NCI-H2029 (cell line): ENCODE measurements at regions not wholly inside any gene's neighbourhood (a gene's known extent, or its start where the extent isn't known, plus 50 kb on each side); places are given as distances from the start of the nearest gene placed in this dataset.
"Not testable (repeated sequence)": the region's sequence is repeated elsewhere in the genome, so short reads cannot be mapped to it uniquely, and the experiment has no call there.

Source experiments
- DNase-seq: peaks from one replicate; lab custom pipeline; 2025; lab: John Stamatoyannopoulos, UW

- DNase-seq = no peak
Observed at GRCh38 chr14:87309557-87309956, 683.4 kb downstream of the GALC start.

GRCh38 chr14:87306409-87307168, 686.4 kb downstream of the GALC start:
- no peak for DNase-seq

DNA sequence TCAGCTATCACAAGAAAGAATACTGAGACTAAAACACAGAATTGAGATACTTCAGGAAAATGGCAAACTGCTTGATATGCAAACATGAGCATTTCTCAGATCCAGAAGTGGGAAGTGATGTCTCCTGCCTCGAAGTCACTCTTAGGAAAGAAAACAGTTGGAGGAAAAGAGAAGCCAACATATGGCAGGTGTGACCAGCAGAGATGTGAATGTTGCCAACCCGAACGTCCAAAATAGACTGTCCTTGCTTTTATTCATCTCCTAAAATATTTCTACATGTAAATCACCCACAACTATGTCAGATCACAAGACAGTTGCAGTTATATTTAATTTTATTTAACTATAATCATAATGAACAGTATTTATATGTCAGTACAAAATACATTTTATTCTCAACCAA, 687.6 kb downstream of the GALC start:
- no peak for DNase-seq

DNA sequence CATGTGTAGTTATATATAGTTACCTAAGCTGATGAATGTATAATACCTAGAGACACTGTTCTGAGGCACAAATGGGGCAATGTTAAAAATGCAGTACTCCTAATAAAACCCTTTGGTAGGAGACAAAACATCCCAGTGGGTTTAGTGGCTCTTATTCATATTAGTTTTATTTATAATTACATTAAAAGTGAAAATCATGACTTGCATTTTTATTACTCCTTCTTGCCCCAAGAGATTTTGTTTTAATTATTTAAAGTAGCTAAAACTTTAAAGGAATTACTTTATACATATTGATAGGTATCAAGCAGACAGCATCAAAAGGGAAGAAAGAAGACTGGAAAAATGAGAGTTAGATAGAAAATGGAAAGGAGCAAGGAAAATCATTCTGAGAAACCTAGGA, 688.6 kb downstream of the GALC start:
- DNase-seq = no peak

- no peak for DNase-seq
Observed at GRCh38 chr14:87286826-87287225, 706.2 kb downstream of the GALC start.

- DNase-seq = no peak
Observed at GRCh38 chr14:87286191-87286590, 706.8 kb downstream of the GALC start.

- DNase-seq = no peak
Observed at GRCh38 chr14:87285506-87285905, 707.5 kb downstream of the GALC start.

DNA sequence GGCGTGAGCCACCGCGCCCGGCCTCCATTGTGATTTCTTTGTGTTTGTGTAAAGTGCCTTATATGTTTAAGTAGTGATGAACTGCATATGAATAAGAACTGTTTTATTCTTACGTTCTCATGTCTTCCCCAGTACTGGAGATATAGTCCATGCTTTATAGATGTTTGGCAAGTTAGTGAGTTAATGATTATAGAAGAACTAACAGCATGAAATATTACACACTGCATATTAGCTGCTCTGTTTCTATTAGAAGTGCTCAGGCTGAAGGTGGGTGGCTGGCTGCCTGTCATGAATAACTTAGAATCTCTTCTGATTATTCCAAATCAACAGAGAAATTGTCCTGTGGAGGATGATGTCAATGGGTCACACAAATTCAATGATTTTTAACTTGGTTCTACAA, 709.4 kb downstream of the GALC start:
- no peak for DNase-seq

DNA sequence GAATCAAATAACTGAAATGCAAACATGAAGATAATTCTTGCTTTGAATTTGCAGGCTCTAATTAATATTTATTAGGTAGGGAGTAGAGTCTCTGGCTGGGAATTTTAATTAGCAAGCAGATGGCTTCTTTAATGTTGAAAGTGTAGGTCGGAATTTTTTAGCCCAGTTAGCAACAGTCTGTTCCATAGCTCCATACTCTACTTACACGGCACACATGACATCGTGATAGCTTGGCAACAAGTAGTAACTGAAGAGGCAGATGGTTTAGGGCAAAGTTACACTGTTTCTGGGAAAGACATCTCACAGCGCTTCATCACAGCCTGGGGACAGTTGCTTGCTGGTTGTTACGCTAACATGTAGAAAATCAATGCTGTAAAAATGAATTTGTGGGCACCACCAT, 710.7 kb downstream of the GALC start:
- DNase-seq = no peak

DNA sequence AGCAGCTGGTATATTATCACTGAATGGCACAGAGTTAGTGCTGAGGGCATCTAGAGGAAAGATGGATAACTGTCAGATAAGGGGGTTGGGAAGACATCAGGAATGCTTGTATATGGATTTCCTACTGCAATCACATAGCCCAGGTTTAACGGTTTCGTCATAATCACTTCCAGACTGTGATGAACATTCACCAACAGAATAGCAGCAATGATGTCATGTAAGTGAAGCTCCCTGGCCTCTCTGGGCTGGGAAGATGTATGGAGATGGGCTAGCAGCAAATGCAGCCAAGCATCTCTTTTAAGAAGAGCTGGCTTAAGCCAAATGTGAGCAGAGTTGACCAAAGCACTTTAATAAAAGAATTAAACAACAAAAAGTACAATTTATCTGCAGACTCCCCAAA, 714.6 kb downstream of the GALC start:
- DNase-seq = no peak

DNA sequence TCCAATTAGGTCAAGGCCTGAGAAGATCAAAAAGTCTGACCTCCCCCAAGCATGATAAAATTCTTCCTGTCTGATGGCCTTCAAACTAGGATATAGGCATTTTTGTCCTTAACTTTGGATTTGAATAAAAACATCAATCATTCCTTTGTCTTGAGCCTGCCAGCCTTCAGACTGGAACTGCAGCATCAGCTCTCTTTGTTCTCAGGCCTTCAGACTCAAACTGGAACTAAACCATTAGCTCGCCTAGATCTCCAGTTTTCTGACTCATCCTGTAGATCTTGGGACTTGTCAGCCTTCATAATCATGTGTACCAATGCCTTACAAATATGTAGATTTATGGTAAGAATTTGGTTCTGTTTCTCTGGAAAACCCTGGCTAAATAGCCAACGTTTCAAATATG, 721.7 kb downstream of the GALC start:
- no peak for DNase-seq

DNA sequence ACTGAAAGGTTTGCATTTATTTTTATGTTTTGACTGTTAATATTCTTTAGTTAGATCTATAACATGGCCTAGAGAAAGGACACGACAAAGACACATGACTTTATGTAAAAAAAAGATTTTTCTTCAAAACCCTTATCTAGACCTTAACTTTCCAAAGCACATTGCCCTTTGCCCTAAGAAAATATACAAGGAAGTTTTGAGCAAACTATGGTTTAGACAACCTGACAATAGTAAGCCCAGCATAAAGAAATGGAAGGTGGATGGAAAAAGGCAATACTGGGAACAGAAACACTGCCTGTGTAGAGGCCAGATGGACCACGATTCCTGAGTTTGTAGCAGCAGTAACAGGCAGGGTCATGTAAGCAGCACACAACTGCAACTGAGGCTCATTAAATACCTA, 724.0 kb downstream of the GALC start:
- no peak for DNase-seq

- DNase-seq = no peak
Observed at GRCh38 chr14:87264796-87265195, 728.2 kb downstream of the GALC start.

DNA sequence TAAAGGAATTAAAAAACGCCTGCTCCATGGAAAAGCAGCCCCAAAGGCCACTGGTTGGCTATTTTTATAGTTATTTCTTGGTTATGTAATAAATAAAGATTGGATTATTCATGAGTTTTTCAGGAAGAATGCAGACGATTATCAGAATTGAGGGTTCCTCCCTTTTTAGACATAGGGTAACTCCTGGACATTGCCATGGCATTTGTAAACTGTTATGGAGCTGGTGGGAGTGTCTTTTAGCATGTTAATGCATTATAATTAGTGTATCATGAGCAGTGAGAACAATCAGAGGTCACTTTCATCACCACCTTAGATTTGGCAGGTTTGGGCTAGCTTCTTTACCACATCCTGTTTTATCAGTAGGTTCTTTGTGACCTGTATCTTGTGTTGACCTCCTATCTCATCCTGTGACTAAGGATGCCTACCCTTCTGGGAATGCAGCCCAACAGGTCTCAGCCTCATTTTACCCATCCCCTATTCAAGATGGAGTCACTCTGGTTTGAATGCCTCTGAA, 728.7 kb downstream of the GALC start:
- no peak for DNase-seq

- DNase-seq = no peak
Observed at GRCh38 chr14:87261621-87262020, 731.4 kb downstream of the GALC start.

- DNase-seq = no peak
Observed at GRCh38 chr14:87260460-87260859, 732.5 kb downstream of the GALC start.

DNA sequence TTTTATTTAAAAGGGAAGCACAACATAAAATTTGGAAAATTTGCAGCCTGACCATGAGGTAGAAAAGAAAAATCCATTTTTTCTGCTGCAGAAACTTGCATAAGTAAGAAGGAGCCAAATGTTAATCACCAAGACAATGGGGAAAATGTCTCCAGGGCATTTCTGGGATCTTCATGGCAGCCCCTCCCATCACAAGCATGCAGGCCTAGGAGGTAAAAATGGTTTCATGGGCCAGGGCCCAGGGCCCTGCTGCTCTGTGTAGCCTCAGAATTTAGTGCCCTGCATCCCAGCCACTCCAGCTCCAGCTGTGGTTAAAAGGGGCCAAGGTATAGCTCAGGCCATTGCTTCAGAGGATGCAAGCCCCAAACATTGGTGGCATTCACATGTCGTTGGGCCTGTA, 735.6 kb downstream of the GALC start:
- DNase-seq = no peak

- DNase-seq = no peak
Observed at GRCh38 chr14:87255058-87255457, 737.9 kb downstream of the GALC start.

DNA sequence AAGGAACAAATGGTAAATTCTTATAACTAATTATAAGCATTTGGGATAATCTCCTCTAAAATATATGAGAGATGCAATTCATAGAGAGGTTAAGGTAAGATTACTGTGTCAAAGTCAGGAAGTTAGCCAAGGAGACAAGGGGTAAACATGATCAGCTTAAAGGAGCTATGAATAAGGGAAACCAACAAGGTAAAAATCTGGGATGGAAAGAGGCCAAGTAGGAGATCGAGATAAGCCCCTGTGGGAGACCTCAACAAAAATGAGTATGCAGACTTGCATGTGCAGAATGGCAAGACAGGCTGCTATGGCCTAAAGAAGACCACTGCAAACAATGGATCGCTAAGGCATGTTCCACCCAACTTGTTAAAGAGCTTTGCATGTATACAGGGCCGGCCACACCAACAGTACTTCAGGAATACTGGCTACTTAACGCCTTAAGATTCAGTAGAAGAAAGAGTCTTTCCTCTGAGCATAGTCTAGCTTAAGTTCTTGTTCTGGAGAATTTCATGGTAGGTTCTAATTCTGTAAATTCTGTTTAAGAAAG, 738.6 kb downstream of the GALC start:
- DNase-seq = no peak

DNA sequence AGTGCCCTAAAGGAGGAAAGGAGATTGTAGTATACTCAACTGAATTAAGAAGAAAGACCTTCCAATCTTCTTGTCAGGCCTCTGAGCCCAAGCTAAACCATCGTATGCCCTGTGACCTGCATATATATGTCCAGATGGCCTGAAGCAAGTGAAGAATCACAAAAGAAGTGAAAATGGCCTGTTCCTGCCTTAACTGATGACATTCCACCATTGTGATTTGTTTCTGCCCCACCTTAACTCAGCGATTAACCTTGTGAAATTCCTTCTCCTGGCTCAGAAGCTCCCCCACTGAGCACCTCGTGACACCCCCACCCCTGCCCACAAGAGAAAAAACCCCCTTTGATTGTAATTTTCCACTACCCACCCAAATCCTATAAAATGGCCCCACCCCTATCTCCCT, 739.2 kb downstream of the GALC start:
- not testable (repeated sequence) for DNase-seq

GRCh38 chr14:87252103-87252502, 740.9 kb downstream of the GALC start:
- no peak for DNase-seq

DNA sequence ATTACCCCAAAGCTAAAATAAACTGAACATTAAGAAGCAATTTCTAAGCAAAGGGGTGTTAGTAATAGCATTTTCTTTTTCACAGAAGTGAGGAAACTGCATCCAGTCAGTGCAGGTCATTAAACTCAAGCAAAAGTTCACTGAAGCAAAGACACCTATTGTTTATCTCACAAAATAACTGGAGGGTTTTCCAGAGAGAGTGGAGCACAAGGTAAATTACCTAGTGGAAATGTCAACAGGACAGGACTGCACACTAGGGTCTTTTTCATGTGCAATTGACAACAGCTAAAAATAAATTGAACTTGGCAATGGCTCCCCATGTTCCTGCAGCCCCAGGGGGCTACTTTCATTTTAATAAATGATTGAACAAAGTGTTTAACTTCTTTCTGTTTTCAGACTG, 742.0 kb downstream of the GALC start:
- no peak for DNase-seq

- no peak for DNase-seq
Observed at GRCh38 chr14:87241018-87241768, 751.8 kb downstream of the GALC start.
